Psoas muscle (tissue), 7 donors: ENCODE measurements at regions not wholly inside any gene's neighbourhood (a gene's known extent, or its start where the extent isn't known, plus 50 kb on each side); places are given as distances from the start of the nearest gene placed in this dataset.

ENCODE experiments used
- ATAC-seq, 4 donors: fragments of 200-7000 bp; cut with Tn5 transposase; one replicate each; pipeline ENCODE4 v1.9.1; 2020; ENCODE audit warnings: moderate library complexity in 3 of 4, mild to moderate bottlenecking in 2 of 4
- DNase-seq, 2 donors: peaks; one replicate each; pipeline ENCODE4 v3.0.0-alpha.2; 2020
- H3K27ac ChIP-seq: fragments of 200-600 bp; one replicate; pipeline ENCODE4 v1.8.0; 2022
- H3K27me3 ChIP-seq, 3 donors: fragments of 200-600 bp in 1 of 3; one replicate each; pipeline versions ENCODE4 v1.6.1 to v1.8.0; 2013 to 2022; ENCODE audit warnings: low read length in 2 of 3, mild to moderate bottlenecking in 2 of 3, moderate library complexity in 1 of 3; ENCODE audit not compliant: insufficient read depth in 3 of 3
- H3K36me3 ChIP-seq, 2 donors: fragments of 200-600 bp in 1 of 2; one replicate each; pipeline versions ENCODE4 v1.6.1 to v1.8.0; 2013 to 2022; ENCODE audit warnings: low read depth in 1 of 2, mild to moderate bottlenecking in 1 of 2, moderate library complexity in 1 of 2; ENCODE audit not compliant: insufficient read depth in 1 of 2
- H3K4me1 ChIP-seq: fragments of 200-600 bp; one replicate; pipeline ENCODE4 v1.8.0; 2022
- H3K4me3 ChIP-seq: fragments of 200-600 bp; one replicate; pipeline ENCODE4 v1.8.0; 2022; ENCODE audit warnings: mild to moderate bottlenecking
- H3K9me3 ChIP-seq: fragments of 200-600 bp; one replicate; pipeline ENCODE4 v1.8.0; 2022
- WGBS, 3 donors: extraction: QIAGEN DNeasy Blood & Tissue Kit; methylation state at CpG; one replicate each; pipeline versions ENCODE4 v1.1.6 to v1.1.7; 2013; 5-methylcytosine and 5-hydroxymethylcytosine counted together
- intact Hi-C, 2 donors: fragments of 100-400 bp; cut with DNase I; formaldehyde crosslinking; loops; one replicate each; pipeline versions ENCODE4 v1.11.0 to v1.14.2; 2022
- TF ChIP-seq, protein P1 (sequence below): fragments of 200-600 bp; IDR thresholded peaks from one replicate; pipeline ENCODE4 v1.8.0; 2022; ENCODE audit warnings: antibody characterized with exemption
- donor health status: healthy with polysubstance abuse.
- donor health status: DM: no; HTN: no; CAD: no; lungs with moderate emphysema.
- donor health status: Bipolar disorder and iron deficiency.
- donor health status: healthy.
- donor health status: DM: yes; HTN: yes; CAD: no.
- donor health status: DM: no; HTN: no; CAD: no.
- donor health status: DM: yes; HTN: yes; CAD: no.

DNA sequence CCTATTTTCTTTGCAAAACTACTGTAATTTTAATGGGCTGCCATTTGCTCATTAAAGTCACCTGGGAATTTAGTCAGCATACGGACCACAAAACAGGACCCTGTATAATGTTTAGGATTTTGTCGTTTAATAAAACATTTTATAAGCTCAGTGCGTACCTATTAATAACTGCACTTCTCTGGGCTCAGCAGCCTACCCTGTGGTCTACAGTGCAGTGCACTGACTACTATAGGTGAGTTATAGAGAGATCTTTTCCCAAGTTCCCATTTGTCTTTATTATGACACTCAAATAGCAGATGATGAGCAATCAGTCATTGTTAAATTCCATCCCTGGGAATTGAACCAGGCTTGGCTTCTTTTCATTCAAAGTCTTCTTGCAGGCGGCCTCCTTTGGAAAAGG is 433.4 kb upstream of the NFE2L3 start:
- intact Hi-C loops: loop anchor here (5.0 kb wide), 3 partner anchors 34 to 134 kb away; no protein-coding TSS in a partner anchor
- no peaks in the 10 kb centered on the region for H3K9me3 ChIP-seq
- no peak overlapping the region for H3K27ac ChIP-seq
- 77 to 89% (median 83%) methylated on average over 4 of the region's 4 CpGs for WGBS, 3 donors
- H3K4me1 ChIP-seq: peaks cover 18% of the 10 kb centered on the region
- TF ChIP-seq, protein P1, sequence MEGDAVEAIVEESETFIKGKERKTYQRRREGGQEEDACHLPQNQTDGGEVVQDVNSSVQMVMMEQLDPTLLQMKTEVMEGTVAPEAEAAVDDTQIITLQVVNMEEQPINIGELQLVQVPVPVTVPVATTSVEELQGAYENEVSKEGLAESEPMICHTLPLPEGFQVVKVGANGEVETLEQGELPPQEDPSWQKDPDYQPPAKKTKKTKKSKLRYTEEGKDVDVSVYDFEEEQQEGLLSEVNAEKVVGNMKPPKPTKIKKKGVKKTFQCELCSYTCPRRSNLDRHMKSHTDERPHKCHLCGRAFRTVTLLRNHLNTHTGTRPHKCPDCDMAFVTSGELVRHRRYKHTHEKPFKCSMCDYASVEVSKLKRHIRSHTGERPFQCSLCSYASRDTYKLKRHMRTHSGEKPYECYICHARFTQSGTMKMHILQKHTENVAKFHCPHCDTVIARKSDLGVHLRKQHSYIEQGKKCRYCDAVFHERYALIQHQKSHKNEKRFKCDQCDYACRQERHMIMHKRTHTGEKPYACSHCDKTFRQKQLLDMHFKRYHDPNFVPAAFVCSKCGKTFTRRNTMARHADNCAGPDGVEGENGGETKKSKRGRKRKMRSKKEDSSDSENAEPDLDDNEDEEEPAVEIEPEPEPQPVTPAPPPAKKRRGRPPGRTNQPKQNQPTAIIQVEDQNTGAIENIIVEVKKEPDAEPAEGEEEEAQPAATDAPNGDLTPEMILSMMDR: no peak
- H3K27me3 ChIP-seq: no peaks in the 10 kb centered on the region
- no peak overlapping the region for H3K4me3 ChIP-seq
- no peaks in the 10 kb centered on the region for H3K36me3 ChIP-seq
- DNase-seq (no peak), ATAC-seq (no peak)

DNA sequence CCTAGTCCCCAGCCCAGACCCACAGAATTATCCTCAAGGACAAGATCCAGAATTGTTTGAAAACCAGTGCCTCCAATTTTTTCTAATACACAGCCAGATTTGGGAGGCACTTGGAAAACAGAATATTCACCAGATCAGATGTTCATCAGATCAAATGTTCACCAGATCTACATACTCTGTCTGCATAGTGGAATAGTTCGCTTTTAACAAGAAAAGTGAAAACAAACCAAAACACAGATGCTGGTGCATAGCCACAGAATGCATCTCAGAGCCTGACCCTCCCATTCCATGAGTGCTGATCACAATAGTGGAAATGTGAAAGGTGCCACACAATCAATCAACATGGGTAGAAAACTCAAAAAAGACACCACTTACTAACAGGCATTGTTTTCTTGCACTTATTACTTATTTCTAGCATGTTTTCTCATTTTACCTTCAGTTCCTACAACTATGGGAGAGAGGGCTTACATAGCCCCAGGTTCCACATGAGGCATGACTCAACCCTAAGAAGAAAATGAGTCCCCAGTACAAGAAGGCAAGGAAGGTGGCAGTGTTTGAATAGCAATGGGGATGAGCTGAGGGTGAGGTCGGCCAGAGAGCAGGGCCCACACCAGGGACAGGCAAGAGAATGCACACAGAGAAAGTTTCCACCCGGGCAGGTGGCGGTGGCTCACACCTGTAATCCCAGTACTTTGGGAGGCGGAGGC is 432.7 kb upstream of the NFE2L3 start:
- DNase-seq (no peak), ATAC-seq (no peak)

DNA sequence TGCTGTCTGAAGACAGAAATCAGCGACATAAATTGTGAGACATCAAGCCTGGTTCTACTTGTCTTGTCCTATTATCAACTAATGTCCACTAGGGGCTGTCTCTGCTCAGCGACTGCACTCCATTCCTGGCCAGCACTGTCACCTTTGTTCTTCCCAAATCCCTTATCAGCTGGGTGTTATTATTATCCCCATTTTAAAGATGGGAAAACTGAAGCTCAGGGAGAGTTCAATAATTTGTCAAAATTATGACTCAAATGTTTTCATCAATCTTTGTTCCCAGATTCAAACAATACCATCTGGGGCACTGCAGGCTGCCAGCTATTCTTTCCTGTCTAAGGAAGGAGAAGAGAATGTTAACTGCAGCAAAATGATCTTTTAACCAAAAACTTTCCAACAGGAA is 431.6 kb upstream of the NFE2L3 start:
- no peak overlapping the region for H3K4me3 ChIP-seq
- peak in 3 of 4 donors; percentile 42 to 67 (median 62) for ATAC-seq
- TF ChIP-seq, protein P1: no peak
- H3K9me3 ChIP-seq: no peaks in the 10 kb centered on the region
- no peak for DNase-seq
- H3K27me3 ChIP-seq: no peaks in the 10 kb centered on the region
- 49 to 60% (median 52%) methylated on average over 2 of the region's 2 CpGs for WGBS, 3 donors
- H3K27ac ChIP-seq: no peak overlapping the region
- H3K4me1 ChIP-seq: peaks cover 8% of the 10 kb centered on the region
- intact Hi-C loops: no loop called here
- no peaks in the 10 kb centered on the region for H3K36me3 ChIP-seq

More for the DNA sequence above, 432.7 kb upstream of the NFE2L3 start:
- Histone ChIP-seq H3K4me3 (no peak overlapping the region), H3K9me3 (no peaks in the 10 kb centered on the region), H3K36me3 (no peaks in the 10 kb centered on the region), H3K27ac (no peak overlapping the region), H3K4me1 (peaks cover 11% of the 10 kb centered on the region), H3K27me3 (no peaks in the 10 kb centered on the region)
- intact Hi-C loops: loop anchor here (5.0 kb wide), 3 partner anchors 33 to 133 kb away; no protein-coding TSS in a partner anchor
- WGBS, 3 donors: 93 to 94% (median 93%) methylated on average over 5 of the region's 5 CpGs
- TF ChIP-seq, protein P1: no peak

DNA sequence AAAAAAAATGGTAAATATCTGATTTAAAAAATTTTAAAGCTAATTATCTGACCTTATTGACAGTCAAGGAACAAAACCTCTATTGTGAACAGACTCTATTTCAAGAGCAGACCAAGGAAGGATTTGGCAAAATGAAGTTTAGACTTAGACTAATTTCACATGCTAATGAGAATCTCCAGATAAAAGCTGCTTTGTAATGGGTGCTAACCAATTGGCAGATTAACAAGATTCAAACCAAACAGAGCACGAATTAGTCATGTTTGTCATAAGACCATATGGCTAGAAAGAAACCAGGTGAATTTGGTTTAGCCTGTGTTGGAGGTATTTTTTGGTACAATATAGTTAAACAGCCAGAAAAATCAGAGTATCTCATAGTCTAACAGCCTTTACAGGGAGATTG is 429.1 kb upstream of the NFE2L3 start:
- no peak for DNase-seq
- intact Hi-C loops: no loop called here
- no peak for ATAC-seq
- no peaks in the 10 kb centered on the region for H3K36me3 ChIP-seq
- TF ChIP-seq, protein P1: no peak
- no peak overlapping the region for H3K4me3 ChIP-seq
- no peaks in the 10 kb centered on the region for H3K9me3 ChIP-seq
- peaks cover 12% of the 10 kb centered on the region for H3K4me1 ChIP-seq
- WGBS, 3 donors: 45 to 58% (median 53%) methylated on average over 1 of the region's 1 CpG
- H3K27ac ChIP-seq: no peak overlapping the region
- no peaks in the 10 kb centered on the region for H3K27me3 ChIP-seq

DNA sequence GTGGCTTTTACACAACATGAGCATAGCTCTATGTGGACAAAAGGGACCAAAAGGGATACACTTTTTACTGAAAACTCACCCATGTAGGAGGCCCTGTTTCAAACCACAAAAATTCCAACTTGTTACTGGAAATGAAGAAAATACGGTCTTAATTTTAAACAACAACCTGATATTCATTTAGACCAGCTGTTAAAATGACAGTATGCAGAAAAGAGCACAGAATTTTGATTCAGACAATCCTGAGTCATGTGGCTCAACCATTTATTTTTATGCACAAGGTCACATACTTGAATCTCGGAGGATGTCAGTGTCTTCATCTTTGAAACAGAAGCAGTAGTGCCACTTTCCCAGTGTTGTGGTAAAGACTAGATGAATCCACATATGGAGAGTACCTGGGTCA is 426.5 kb upstream of the NFE2L3 start:
- 43 to 58% (median 51%) methylated on average over 2 of the region's 2 CpGs for WGBS, 3 donors
- peaks cover 12% of the 10 kb centered on the region for H3K4me1 ChIP-seq
- H3K27ac ChIP-seq: no peak overlapping the region
- peak in 1 of 4 donors; percentile 58 for ATAC-seq
- no peak for DNase-seq
- no peaks in the 10 kb centered on the region for H3K9me3 ChIP-seq
- H3K27me3 ChIP-seq: no peaks in the 10 kb centered on the region
- intact Hi-C loops: no loop called here
- no peaks in the 10 kb centered on the region for H3K36me3 ChIP-seq
- TF ChIP-seq, protein P1: no peak
- H3K4me3 ChIP-seq: no peak overlapping the region
